Heart left ventricle (tissue), 16 donors: ENCODE measurements at regions not wholly inside any gene's neighbourhood (a gene's known extent, or its start where the extent isn't known, plus 50 kb on each side); places are given as distances from the start of the nearest gene placed in this dataset.

Source experiments
- ATAC-seq, 4 donors: fragments of 200-7000 bp; cut with Tn5 transposase; one replicate each; pipeline ENCODE4 v1.9.1; 2020 to 2022; ENCODE audit warnings: moderate library complexity in 4 of 4, mild to moderate bottlenecking in 3 of 4, moderate number of reproducible peaks in 1 of 4
- DNase-seq, 5 donors: peaks; one replicate each; pipeline ENCODE4 v3.0.0-alpha.2; 2020
- H3K27ac ChIP-seq, 12 donors: fragments of 200-600 bp; sonication (generic) in 4 of 12; one replicate each; pipeline versions ENCODE4 v1.5.0 to v1.8.0; 2016 to 2022; ENCODE audit warnings: mild to moderate bottlenecking in 2 of 12
- H3K27me3 ChIP-seq, 9 donors: fragments of 200-600 bp; sonication (generic) in 2 of 9; one replicate each; pipeline versions ENCODE4 v1.5.1 to v1.8.0; 2016 to 2022; ENCODE audit warnings: mild to moderate bottlenecking in 3 of 9
- H3K36me3 ChIP-seq, 9 donors: fragments of 200-600 bp; sonication (generic) in 2 of 9; one replicate each; pipeline versions ENCODE4 v1.5.0 to v1.8.0; 2018 to 2022; ENCODE audit warnings: mild to moderate bottlenecking in 2 of 9
- H3K4me1 ChIP-seq, 12 donors: fragments of 200-600 bp; sonication (generic) in 4 of 12; one replicate each; pipeline versions ENCODE4 v1.5.0 to v1.8.0; 2016 to 2022; ENCODE audit warnings: mild to moderate bottlenecking in 3 of 12
- H3K4me3 ChIP-seq, 12 donors: fragments of 200-600 bp; sonication (generic) in 4 of 12; one replicate each; pipeline versions ENCODE4 v1.5.0 to v1.8.0; 2017 to 2022; ENCODE audit warnings: mild to moderate bottlenecking in 9 of 12, moderate library complexity in 4 of 12
- H3K9me3 ChIP-seq, 12 donors: fragments of 200-600 bp; sonication (generic) in 4 of 12; one replicate each; pipeline versions ENCODE4 v1.5.0 to v1.8.0; 2016 to 2022; ENCODE audit warnings: mild to moderate bottlenecking in 1 of 12
- CTCF ChIP-seq, 12 donors: fragments of 200-600 bp; sonication (generic) in 4 of 12; IDR thresholded peaks; one replicate each; pipeline versions ENCODE4 v1.5.0 to v1.8.0; 2018 to 2022; ENCODE audit warnings: antibody characterized with exemption in 12 of 12, mild to moderate bottlenecking in 5 of 12
- POLR2A ChIP-seq, 2 donors: fragments of 450-650 bp; IDR thresholded peaks; one replicate each; pipeline ENCODE4 v1.6.1; 2017; ENCODE audit warnings: antibody characterized with exemption in 2 of 2, mild to moderate bottlenecking in 2 of 2, moderate library complexity in 2 of 2
- WGBS, 4 donors: extraction: QIAGEN DNeasy Blood & Tissue Kit in 2 of 4; methylation state at CpG; one replicate each; pipeline versions ENCODE4 v1.1.5 to v1.1.7; 2013 to 2018; 5-methylcytosine and 5-hydroxymethylcytosine counted together
- intact Hi-C, 10 donors: fragments of 100-400 bp; cut with DNase I; formaldehyde crosslinking; loops; one replicate each; pipeline versions ENCODE4 v1.11.1 to v1.14.2; 2022
- donor health status: ischemic (EF 13 %, LVEDD 7.1; RV severe dilation, severe dysfunction).
- donor health status: healthy with polysubstance abuse.
- donor health status: DM: no; HTN: yes; CAD: no.
- donor health status: DM: no; HTN: no; CAD: no.
- donor health status: ischemic (EF 25% LVEDD 6.9; RV normal size, moderate dysfunction).
- donor health status: ischemic (EF 25% LVEDD 5.7; RV mildly dilated, moderate dysfunction).
- donor health status: healthy.
- donor health status: DM: yes; HTN: yes; CAD: no.
- donor health status: ischemic (EF 35%, LVEDD 5.7; RV mildly dilated, moderate dysfunction).
- donor health status: nonischemic (EF 11% LVEDD 7.7; RV severe dilation, severe dysfunction).
- donor health status: DM: yes; HTN: yes; CAD: no.
- donor health status: PGD.
- donor health status: ischemic (EF 29% LVEDD 5.4; RV normal size, mild dysfunction).
- donor health status: nonischemic (EF 23%, LVEDD 6.1; RV moderate dilation, normal function).

- Histone ChIP-seq H3K4me1 (peaks cover 0 to 13% (median 0%) of the 10 kb centered on the region in 12 donors), H3K27me3 (no peaks in the 10 kb centered on the region), H3K27ac (no peak overlapping the region), H3K36me3 (no peaks in the 10 kb centered on the region), H3K9me3 (no peaks in the 10 kb centered on the region), H3K4me3 (no peak overlapping the region)
- ATAC-seq (no peak), DNase-seq (no peak)
- intact Hi-C loops: loop anchor here in 1 of 10 donors (5.0 kb wide), 1 partner anchor 777 kb away; no protein-coding TSS in a partner anchor
- TF ChIP-seq CTCF (IDR thresholded peaks at IDR 0.05): no peak
- TF ChIP-seq POLR2A (IDR thresholded peaks at IDR 0.05): no peak
- WGBS, 4 donors: 55 to 71% (median 58%) methylated on average over 2 of the region's 2 CpGs
Observed at GRCh38 chr13:76654263-76654662, 231.9 kb downstream of the KCTD12 start.

- no peaks in the 10 kb centered on the region for H3K9me3 ChIP-seq
- H3K4me3 ChIP-seq: no peak overlapping the region
- peaks cover 0 to 3% (median 0%) of the 10 kb centered on the region in 9 donors for H3K27me3 ChIP-seq
- peaks cover 0 to 13% (median 0%) of the 10 kb centered on the region in 12 donors for H3K4me1 ChIP-seq
- H3K27ac ChIP-seq: no peak overlapping the region
- intact Hi-C loops: loop anchor here in 1 of 10 donors (5.0 kb wide), 1 partner anchor 774 kb away; no protein-coding TSS in a partner anchor
- no peak for DNase-seq
- TF ChIP-seq CTCF (IDR thresholded peaks at IDR 0.05) (no peak), POLR2A (IDR thresholded peaks at IDR 0.05) (no peak)
- H3K36me3 ChIP-seq: no peaks in the 10 kb centered on the region
- ATAC-seq: no peak
- 97 to 99% (median 97%) methylated on average over 1 of the region's 1 CpG for WGBS, 4 donors
Observed at GRCh38 chr13:76651286-76651685, 234.9 kb downstream of the KCTD12 start.

GRCh38 chr13:76647550-76647949 lies 238.7 kb downstream of the KCTD12 start:
- TF ChIP-seq CTCF (IDR thresholded peaks at IDR 0.05) (no peak), POLR2A (IDR thresholded peaks at IDR 0.05) (no peak)
- Histone ChIP-seq H3K9me3 (no peaks in the 10 kb centered on the region), H3K27me3 (peaks cover 0 to 3% (median 0%) of the 10 kb centered on the region in 9 donors), H3K4me1 (no peaks in the 10 kb centered on the region), H3K4me3 (no peak overlapping the region), H3K27ac (no peak overlapping the region), H3K36me3 (no peaks in the 10 kb centered on the region)
- intact Hi-C loops: no loop called here
- ATAC-seq (no peak), DNase-seq (no peak)
- 79 to 88% (median 85%) methylated on average over 3 of the region's 3 CpGs for WGBS, 4 donors

- H3K27me3 ChIP-seq: peaks cover 0 to 3% (median 0%) of the 10 kb centered on the region in 9 donors
- TF ChIP-seq POLR2A (IDR thresholded peaks at IDR 0.05) (no peak), CTCF (IDR thresholded peaks at IDR 0.05) (no peak)
- no peaks in the 10 kb centered on the region for H3K9me3 ChIP-seq
- DNase-seq: no peak
- no peak overlapping the region for H3K4me3 ChIP-seq
- ATAC-seq: no peak
- WGBS, 4 donors: 85 to 92% (median 91%) methylated on average over 2 of the region's 2 CpGs
- peaks cover 0 to under 1% (median 0%) of the 10 kb centered on the region in 12 donors for H3K4me1 ChIP-seq
- H3K27ac ChIP-seq: no peak overlapping the region
- intact Hi-C loops: no loop called here
- no peaks in the 10 kb centered on the region for H3K36me3 ChIP-seq
Observed at GRCh38 chr13:76646946-76647345, 239.3 kb downstream of the KCTD12 start.
